ENCODE measurements at regions not wholly inside any gene's neighbourhood (a gene's known extent, or its start where the extent isn't known, plus 50 kb on each side); places are given as distances from the start of the nearest gene placed in this dataset.
"Not testable (repeated sequence)": the region's sequence is repeated elsewhere in the genome, so short reads cannot be mapped to it uniquely, and the experiment has no call there.

- H3K4me3 ChIP-seq: no peak overlapping the region
- H3K27me3 ChIP-seq: no peaks in the 10 kb centered on the region
- no peaks in the 10 kb centered on the region for H3K36me3 ChIP-seq
- H3K27ac ChIP-seq: peak overlapping the region in 2 of 4 donors; percentile 10 to 64
- no peak for DNase-seq
- TF ChIP-seq POLR2A (IDR thresholded peaks at IDR 0.05) (no peak), CTCF (IDR thresholded peaks at IDR 0.05) (no peak)
- H3K4me1 ChIP-seq: peaks cover 0 to 25% (median 7%) of the 10 kb centered on the region in 4 donors
- no peaks in the 10 kb centered on the region for H3K9me3 ChIP-seq
These were observed 92.3 kb upstream of the CD44 start for GRCh38 chr11:35046681-35047080.

- Histone ChIP-seq H3K4me1 (peaks cover 0 to 25% (median 7%) of the 10 kb centered on the region in 4 donors), H3K4me3 (no peak overlapping the region), H3K36me3 (no peaks in the 10 kb centered on the region), H3K27ac (peak overlapping the region in 2 of 4 donors; percentile 10 to 64), H3K9me3 (no peaks in the 10 kb centered on the region), H3K27me3 (no peaks in the 10 kb centered on the region)
- DNase-seq: peak in 2 of 3 donors; percentile 62 to 73
- no peak for TF ChIP-seq CTCF (IDR thresholded peaks at IDR 0.05)
- no peak for TF ChIP-seq POLR2A (IDR thresholded peaks at IDR 0.05)
These were observed 91.8 kb upstream of the CD44 start for GRCh38 chr11:35047179-35047578.

- no peaks in the 10 kb centered on the region for H3K27me3 ChIP-seq
- DNase-seq: no peak
- no peaks in the 10 kb centered on the region for H3K9me3 ChIP-seq
- no peaks in the 10 kb centered on the region for H3K36me3 ChIP-seq
- H3K27ac ChIP-seq: peak overlapping the region in 1 of 4 donors; percentile 64
- peaks cover 0 to 25% (median 7%) of the 10 kb centered on the region in 4 donors for H3K4me1 ChIP-seq
- no peak overlapping the region for H3K4me3 ChIP-seq
- no peak for TF ChIP-seq POLR2A (IDR thresholded peaks at IDR 0.05)
These were observed 91.2 kb upstream of the CD44 start for GRCh38 chr11:35047769-35048168.

GRCh38 chr11:35048346-35048745 lies 90.6 kb upstream of the CD44 start:
- H3K36me3 ChIP-seq, H3K4me3 ChIP-seq, H3K9me3 ChIP-seq, H3K27ac ChIP-seq, DNase-seq, H3K27me3 ChIP-seq: not testable (repeated sequence)
- peaks cover 0 to 25% (median 7%) of the 10 kb centered on the region in 4 donors for H3K4me1 ChIP-seq

GRCh38 chr11:35049859-35050531 lies 89.0 kb upstream of the CD44 start:
- TF ChIP-seq POLR2A (IDR thresholded peaks at IDR 0.05) (no peak), CTCF (IDR thresholded peaks at IDR 0.05) (no peak)
- H3K4me3 ChIP-seq: no peak overlapping the region
- H3K27me3 ChIP-seq: no peaks in the 10 kb centered on the region
- H3K4me1 ChIP-seq: peaks cover 0 to 18% (median 6%) of the 10 kb centered on the region in 4 donors
- H3K36me3 ChIP-seq: no peaks in the 10 kb centered on the region
- DNase-seq: no peak
- H3K27ac ChIP-seq: peak overlapping the region in 2 of 4 donors; percentile 10 to 25
- no peaks in the 10 kb centered on the region for H3K9me3 ChIP-seq

GRCh38 chr11:35050541-35050995 lies 88.4 kb upstream of the CD44 start:
- Histone ChIP-seq H3K4me1 (peaks cover 0 to 15% (median 4%) of the 10 kb centered on the region in 4 donors), H3K4me3 (no peak overlapping the region), H3K9me3 (no peaks in the 10 kb centered on the region), H3K36me3 (no peaks in the 10 kb centered on the region), H3K27ac (peak overlapping the region in 3 of 4 donors; percentile 10 to 25 (median 25)), H3K27me3 (no peaks in the 10 kb centered on the region)
- TF ChIP-seq CTCF (IDR thresholded peaks at IDR 0.05) (no peak), POLR2A (IDR thresholded peaks at IDR 0.05) (no peak)
- no peak for DNase-seq

Measured in Peyer's patch (tissue), 4 donors.